Progenitor cell of endocrine pancreas (in vitro differentiated cells): ENCODE measurements at regions not wholly inside any gene's neighbourhood (a gene's known extent, or its start where the extent isn't known, plus 50 kb on each side); places are given as distances from the start of the nearest gene placed in this dataset.

Source experiments
- DNase-seq: peaks from one replicate; pipeline ENCODE4 v3.0.0; 2021; ENCODE audit warnings: low spot score; ENCODE audit not compliant: unreplicated experiment
- H3K27ac Mint-ChIP-seq: 2 replicates; pipeline ENCODE4 v1.8.0; 2021; ENCODE audit warnings: mild to moderate bottlenecking, moderate library complexity, mixed read lengths
- H3K27me3 Mint-ChIP-seq: 2 replicates; pipeline ENCODE4 v1.8.0; 2021; ENCODE audit warnings: mixed read lengths
- H3K36me3 Mint-ChIP-seq: 2 replicates; pipeline ENCODE4 v1.8.0; 2022; ENCODE audit warnings: mixed read lengths; ENCODE audit not compliant: insufficient read depth
- H3K4me1 Mint-ChIP-seq: 2 replicates; pipeline ENCODE4 v1.8.0; 2021; ENCODE audit warnings: low read depth, mixed read lengths
- H3K4me3 Mint-ChIP-seq: 2 replicates; pipeline ENCODE4 v1.8.0; 2021; ENCODE audit warnings: low read depth, mild to moderate bottlenecking, moderate library complexity, mixed read lengths
- H3K9me3 Mint-ChIP-seq: 2 replicates; pipeline ENCODE4 v1.8.0; 2021; ENCODE audit warnings: low read depth, mixed read lengths
- TF ChIP-seq, protein P1 (sequence below): fragments of 200-600 bp; sonication (generic); IDR thresholded peaks from one replicate; pipeline ENCODE4 v1.5.0; 2021; ENCODE audit warnings: antibody characterized with exemption, mild to moderate bottlenecking; ENCODE audit not compliant: unreplicated experiment

DNA sequence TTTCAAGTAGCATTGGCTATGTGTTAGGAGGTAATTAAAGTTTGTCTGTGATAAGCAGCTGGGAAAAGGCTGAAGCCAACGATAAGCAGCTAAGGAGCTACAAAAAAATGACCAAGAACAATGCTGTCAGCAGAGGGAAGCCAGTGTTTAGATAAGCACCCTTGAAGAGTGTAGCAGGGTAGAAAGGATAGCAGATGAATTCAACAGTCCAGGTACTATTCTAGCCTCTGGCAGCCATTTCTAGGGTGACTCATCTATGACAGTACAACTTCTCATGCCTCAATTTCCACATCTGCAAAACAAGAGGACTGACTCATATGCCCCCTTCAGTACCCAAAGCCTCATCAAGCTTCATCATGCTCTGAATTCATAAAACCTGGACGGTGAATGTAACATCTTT lies 617.6 kb upstream of the UBE2E2 start:
- Mint-ChIP-seq H3K9me3 (peaks cover 2% of the 10 kb centered on the region), H3K4me3 (no peak overlapping the region), H3K4me1 (peaks cover 9% of the 10 kb centered on the region), H3K27ac (no peak overlapping the region), H3K27me3 (peaks cover 16% of the 10 kb centered on the region), H3K36me3 (no peaks in the 10 kb centered on the region)
- DNase-seq, result no peak
- TF ChIP-seq, protein P1, sequence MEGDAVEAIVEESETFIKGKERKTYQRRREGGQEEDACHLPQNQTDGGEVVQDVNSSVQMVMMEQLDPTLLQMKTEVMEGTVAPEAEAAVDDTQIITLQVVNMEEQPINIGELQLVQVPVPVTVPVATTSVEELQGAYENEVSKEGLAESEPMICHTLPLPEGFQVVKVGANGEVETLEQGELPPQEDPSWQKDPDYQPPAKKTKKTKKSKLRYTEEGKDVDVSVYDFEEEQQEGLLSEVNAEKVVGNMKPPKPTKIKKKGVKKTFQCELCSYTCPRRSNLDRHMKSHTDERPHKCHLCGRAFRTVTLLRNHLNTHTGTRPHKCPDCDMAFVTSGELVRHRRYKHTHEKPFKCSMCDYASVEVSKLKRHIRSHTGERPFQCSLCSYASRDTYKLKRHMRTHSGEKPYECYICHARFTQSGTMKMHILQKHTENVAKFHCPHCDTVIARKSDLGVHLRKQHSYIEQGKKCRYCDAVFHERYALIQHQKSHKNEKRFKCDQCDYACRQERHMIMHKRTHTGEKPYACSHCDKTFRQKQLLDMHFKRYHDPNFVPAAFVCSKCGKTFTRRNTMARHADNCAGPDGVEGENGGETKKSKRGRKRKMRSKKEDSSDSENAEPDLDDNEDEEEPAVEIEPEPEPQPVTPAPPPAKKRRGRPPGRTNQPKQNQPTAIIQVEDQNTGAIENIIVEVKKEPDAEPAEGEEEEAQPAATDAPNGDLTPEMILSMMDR, result no peak

DNA sequence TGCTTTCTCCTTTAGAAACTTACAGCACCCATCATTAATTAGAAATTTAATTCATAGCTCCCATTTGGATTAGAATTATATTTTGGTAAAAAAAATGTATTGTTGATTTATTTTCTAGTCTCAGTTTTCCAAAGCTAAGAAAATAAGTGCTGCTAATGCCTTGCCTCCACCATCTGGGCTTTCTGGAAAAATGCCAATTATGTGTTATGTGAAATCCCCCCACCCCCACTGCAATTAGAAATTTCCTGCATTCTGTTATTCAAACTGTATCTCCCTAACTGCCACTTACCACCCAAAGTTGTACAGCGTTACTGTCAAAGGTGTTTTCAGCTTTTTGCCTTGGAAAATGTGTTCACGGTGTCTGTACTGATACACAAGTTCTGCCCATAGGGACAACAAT lies 617.2 kb upstream of the UBE2E2 start:
- peaks cover 6% of the 10 kb centered on the region for H3K4me1 Mint-ChIP-seq
- no peak overlapping the region for H3K4me3 Mint-ChIP-seq
- H3K27ac Mint-ChIP-seq, result no peak overlapping the region
- peaks cover 16% of the 10 kb centered on the region for H3K27me3 Mint-ChIP-seq
- H3K36me3 Mint-ChIP-seq, result no peaks in the 10 kb centered on the region
- TF ChIP-seq, protein P1, result no peak
- no peaks in the 10 kb centered on the region for H3K9me3 Mint-ChIP-seq
- no peak for DNase-seq

DNA sequence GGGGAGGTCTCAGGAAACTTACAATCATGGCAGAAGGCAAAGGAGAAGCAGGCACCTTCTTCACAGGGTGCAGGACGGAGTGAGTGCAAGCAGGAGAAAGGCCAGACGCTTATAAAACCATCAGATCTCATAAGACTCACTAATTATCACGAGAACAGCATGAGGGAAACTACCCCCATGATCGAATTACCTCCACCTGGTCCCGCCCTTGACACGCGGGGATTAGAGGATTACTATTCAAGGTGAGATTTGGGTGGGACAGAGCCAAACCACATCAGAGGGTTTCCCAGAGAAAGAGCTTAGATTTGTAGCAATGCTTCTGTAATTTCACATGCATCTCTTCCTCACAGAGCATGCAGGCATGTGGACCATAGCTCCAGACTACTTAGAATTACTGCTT lies 615.7 kb upstream of the UBE2E2 start:
- no peaks in the 10 kb centered on the region for H3K36me3 Mint-ChIP-seq
- peaks cover 16% of the 10 kb centered on the region for H3K27me3 Mint-ChIP-seq
- DNase-seq, result no peak
- H3K9me3 Mint-ChIP-seq, result no peaks in the 10 kb centered on the region
- H3K4me1 Mint-ChIP-seq, result peaks cover 3% of the 10 kb centered on the region
- TF ChIP-seq, protein P1, result no peak
- H3K27ac Mint-ChIP-seq, result no peak overlapping the region
- H3K4me3 Mint-ChIP-seq, result no peak overlapping the region

DNA sequence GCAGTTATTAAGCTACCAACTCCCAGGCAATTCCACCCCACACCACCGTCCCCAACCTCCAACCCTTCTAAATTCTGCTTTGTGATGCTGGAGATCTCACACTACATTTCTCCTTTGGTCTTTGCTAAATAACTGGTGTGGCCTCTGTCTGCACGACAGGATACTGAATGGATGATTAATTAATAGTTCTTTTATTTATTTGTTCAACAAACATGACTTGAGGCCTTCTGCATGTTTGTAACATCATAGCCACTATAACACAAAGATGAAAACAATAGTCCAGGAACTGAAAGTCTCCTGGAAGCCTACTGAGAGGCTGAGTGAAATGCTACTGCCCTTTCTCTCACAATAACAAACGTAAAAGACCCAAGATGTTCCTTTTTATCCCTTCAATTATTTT lies 609.5 kb upstream of the UBE2E2 start:
- DNase-seq, result no peak
- H3K36me3 Mint-ChIP-seq, result no peaks in the 10 kb centered on the region
- TF ChIP-seq, protein P1, result no peak
- H3K9me3 Mint-ChIP-seq, result peaks cover 17% of the 10 kb centered on the region
- peaks cover 7% of the 10 kb centered on the region for H3K4me1 Mint-ChIP-seq
- H3K4me3 Mint-ChIP-seq, result no peak overlapping the region
- no peak overlapping the region for H3K27ac Mint-ChIP-seq
- no peaks in the 10 kb centered on the region for H3K27me3 Mint-ChIP-seq

DNA sequence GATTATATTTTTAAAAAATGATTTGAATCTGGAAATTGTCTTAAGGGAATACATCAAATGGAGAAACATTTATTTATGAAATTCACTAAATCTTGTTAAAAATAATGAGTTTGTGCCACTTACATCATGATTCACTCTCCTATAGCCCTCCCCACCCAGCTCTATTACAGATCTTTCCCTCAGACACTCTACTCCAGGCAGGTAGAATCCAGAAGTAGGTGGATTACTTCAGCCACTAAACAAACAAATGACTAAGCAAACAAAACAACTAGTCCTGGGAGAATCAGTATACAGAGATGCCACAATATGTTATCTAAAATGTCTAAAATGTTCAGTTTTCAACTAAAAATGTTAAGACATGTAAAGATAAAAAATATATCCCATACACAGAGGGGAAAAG lies 608.1 kb upstream of the UBE2E2 start:
- TF ChIP-seq, protein P1, result no peak
- H3K36me3 Mint-ChIP-seq, result no peaks in the 10 kb centered on the region
- H3K27ac Mint-ChIP-seq, result no peak overlapping the region
- no peaks in the 10 kb centered on the region for H3K27me3 Mint-ChIP-seq
- peaks cover 17% of the 10 kb centered on the region for H3K9me3 Mint-ChIP-seq
- no peak overlapping the region for H3K4me3 Mint-ChIP-seq
- no peak for DNase-seq
- H3K4me1 Mint-ChIP-seq, result peaks cover 7% of the 10 kb centered on the region
